ENCODE measurements at regions not wholly inside any gene's neighbourhood (a gene's known extent, or its start where the extent isn't known, plus 50 kb on each side); places are given as distances from the start of the nearest gene placed in this dataset.

DNA sequence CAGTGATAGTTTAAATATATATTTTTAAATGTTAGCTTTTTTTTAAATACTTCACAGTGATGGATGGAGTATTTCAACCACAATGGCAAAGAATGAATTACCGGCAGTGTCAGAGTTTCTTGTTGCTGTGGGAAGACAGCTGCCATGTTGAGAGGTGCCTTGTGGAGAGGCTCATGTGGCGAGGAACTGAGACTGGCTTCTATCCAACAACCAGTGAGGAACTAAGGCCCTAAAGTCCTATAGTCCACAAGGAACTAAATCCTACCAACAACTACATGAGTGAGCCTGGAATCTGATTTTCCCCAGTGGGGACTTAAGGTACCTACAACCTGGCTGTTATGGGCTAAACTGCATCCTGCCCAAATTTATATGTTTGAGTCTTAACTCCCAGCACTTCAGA is 220.2 kb upstream of the PLEKHG7 start:
- Histone ChIP-seq H3K36me3 (no peaks in the 10 kb centered on the region), H3K4me3 (no peak overlapping the region), H3K27me3 (no peaks in the 10 kb centered on the region), H3K9me3 (no peaks in the 10 kb centered on the region)
- DNase-seq, result no peak

DNA sequence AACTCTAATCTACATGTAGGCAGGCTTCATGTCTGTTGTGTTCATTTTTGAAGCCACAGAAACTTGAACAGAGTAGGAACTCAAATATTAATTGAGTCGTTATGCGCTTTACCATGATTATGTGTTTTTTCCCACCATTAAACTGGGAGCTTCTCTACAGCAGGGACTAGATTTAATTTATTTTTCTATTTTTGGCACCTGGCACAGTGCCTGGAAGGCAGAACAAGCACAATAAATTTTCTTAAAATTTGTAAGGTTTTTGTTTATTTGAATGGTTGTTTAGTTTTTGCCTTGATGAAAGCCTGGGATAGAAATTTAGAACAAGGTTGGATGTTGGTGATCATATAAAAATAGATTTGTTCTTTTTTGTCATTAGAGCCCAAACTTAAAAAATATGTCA is 221.7 kb upstream of the PLEKHG7 start:
- H3K9me3 ChIP-seq, result no peaks in the 10 kb centered on the region
- no peak for DNase-seq
- H3K27me3 ChIP-seq, result no peaks in the 10 kb centered on the region
- H3K36me3 ChIP-seq, result no peaks in the 10 kb centered on the region
- no peak overlapping the region for H3K4me3 ChIP-seq

GRCh38 chr12:92478692-92479091 is 224.1 kb upstream of the PLEKHG7 start:
- Histone ChIP-seq H3K9me3 (no peaks in the 10 kb centered on the region), H3K27me3 (no peaks in the 10 kb centered on the region), H3K4me3 (no peak overlapping the region), H3K36me3 (no peaks in the 10 kb centered on the region)
- no peak for DNase-seq

DNA sequence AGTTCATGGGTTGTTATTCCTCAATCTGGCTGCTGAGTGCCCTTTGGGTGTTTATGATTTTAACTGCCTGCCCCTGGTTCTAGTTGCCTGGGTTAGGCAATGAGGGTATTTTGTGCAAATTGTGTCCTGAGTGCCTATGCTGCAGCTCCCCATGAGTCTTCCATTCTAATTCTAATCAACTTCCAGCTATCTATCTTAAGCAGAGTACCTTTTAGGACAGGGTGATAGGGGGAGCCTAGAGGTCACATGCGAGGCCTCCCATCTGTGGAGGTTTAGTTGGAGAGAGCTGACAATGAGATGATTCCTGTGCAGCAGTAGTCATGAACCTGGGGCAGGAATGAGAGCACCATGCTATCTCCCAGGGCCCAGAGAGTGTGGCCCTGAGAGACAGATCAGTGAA is 225.9 kb upstream of the PLEKHG7 start:
- Histone ChIP-seq H3K4me3 (no peak overlapping the region), H3K27me3 (no peaks in the 10 kb centered on the region), H3K36me3 (no peaks in the 10 kb centered on the region), H3K9me3 (no peaks in the 10 kb centered on the region)
- no peak for DNase-seq

DNA sequence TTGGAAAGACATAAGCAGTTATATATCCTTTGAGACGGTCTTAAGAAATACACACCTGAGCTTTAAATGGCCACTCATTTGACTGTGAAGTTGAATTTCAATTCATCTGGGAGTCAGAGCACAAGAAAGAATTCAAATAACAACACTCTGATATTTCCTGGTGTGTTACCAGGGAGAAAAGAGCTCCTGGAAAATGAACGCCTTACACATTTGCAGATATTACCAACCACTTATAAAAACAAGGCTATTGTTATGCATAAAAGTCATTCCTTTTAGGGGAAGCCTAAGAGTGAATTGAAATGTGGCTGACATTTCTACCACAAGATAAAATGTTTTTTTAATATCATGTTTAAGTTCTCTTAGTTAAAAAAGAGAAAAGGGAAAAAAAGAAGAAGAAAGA is 229.2 kb upstream of the PLEKHG7 start:
- Histone ChIP-seq H3K27me3 (no peaks in the 10 kb centered on the region), H3K9me3 (no peaks in the 10 kb centered on the region), H3K4me3 (no peak overlapping the region), H3K36me3 (no peaks in the 10 kb centered on the region)
- no peak for DNase-seq

- Histone ChIP-seq H3K9me3 (no peaks in the 10 kb centered on the region), H3K36me3 (no peaks in the 10 kb centered on the region), H3K4me3 (no peak overlapping the region), H3K27me3 (no peaks in the 10 kb centered on the region)
- DNase-seq, result no peak
Measured at GRCh38 chr12:92472201-92472600, 230.6 kb upstream of the PLEKHG7 start.

GRCh38 chr12:92471551-92471950 is 231.2 kb upstream of the PLEKHG7 start:
- Histone ChIP-seq H3K4me3 (no peak overlapping the region), H3K9me3 (no peaks in the 10 kb centered on the region), H3K36me3 (no peaks in the 10 kb centered on the region), H3K27me3 (no peaks in the 10 kb centered on the region)
- no peak for DNase-seq

DNA sequence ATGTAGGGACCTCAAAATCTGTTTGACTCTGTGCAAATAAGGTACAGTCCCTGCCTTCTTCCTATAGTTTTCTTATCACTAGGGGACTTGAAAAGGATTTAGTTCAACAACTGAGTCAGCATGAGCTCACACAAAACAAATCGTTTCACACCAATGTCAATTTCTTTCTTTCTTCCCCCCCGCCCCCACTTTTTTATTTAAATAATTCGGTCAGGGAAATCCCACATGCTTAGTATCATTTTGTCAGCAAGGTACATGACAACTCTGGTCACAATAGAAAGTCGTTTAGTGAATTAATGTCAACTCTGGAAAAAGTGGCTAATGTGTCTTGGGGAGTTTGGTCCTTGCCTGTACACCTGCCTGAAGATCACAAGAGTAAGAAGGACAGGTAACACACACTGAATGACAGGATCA is 232.2 kb upstream of the PLEKHG7 start:
- Histone ChIP-seq H3K9me3 (no peaks in the 10 kb centered on the region), H3K36me3 (no peaks in the 10 kb centered on the region), H3K27me3 (no peaks in the 10 kb centered on the region), H3K4me3 (no peak overlapping the region)
- DNase-seq, result no peak

GRCh38 chr12:92469837-92470236 is 233.0 kb upstream of the PLEKHG7 start:
- no peaks in the 10 kb centered on the region for H3K27me3 ChIP-seq
- H3K36me3 ChIP-seq, result no peaks in the 10 kb centered on the region
- no peak overlapping the region for H3K4me3 ChIP-seq
- DNase-seq, result peak; percentile 81
- no peaks in the 10 kb centered on the region for H3K9me3 ChIP-seq

DNA sequence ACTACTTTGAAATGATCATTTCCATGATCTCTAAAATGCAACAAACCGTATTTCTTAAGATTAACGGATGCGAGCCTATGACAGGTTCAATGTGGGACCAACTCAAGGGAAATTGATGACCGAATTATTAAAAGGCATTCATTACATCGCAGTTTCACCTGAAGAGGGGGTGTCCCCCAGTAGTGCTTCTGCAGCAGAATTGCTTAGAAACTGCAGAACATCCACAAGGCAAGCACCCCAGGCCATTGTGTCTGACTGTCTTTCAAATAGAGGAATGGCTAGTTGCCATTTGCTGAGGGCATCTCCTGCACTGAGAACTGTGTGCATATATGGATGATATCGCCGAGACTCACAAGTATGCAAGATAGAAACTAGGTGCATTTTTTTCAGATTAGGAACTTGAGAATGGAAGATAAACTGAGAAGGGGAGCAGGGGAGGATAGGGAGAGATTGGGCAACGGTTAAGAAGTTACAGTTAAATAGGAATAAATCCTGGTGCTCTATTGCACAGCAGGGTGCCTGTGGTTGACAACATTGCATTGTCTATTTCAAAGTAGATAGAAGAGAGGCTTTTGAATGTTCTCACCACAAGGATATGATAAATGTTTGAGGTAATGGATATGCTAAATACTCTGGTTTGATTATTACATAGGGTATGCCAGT is 234.3 kb upstream of the PLEKHG7 start:
- H3K9me3 ChIP-seq, result no peaks in the 10 kb centered on the region
- no peak overlapping the region for H3K4me3 ChIP-seq
- H3K27me3 ChIP-seq, result no peaks in the 10 kb centered on the region
- peak; percentile 3 for DNase-seq
- no peaks in the 10 kb centered on the region for H3K36me3 ChIP-seq

DNA sequence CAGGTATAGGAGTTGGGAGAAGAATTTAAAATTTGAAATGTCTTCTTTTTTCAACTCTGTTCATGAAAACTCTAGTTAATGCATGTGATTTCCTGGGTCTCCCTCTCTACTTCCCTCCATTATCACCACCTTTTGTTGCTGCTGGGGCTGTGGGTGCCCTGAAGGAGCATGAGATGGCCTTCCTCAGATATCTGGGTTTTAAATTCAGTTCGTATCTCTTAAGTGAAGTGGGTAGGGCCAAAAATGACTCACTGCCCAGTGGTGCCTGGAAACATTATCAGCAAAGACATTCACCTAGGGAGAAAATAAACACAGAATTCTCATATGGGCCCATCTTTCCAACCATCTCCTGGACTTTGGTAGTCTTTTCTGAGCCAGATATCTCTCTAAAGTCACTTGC is 234.9 kb upstream of the PLEKHG7 start:
- no peak for DNase-seq
- Histone ChIP-seq H3K4me3 (no peak overlapping the region), H3K36me3 (no peaks in the 10 kb centered on the region), H3K9me3 (no peaks in the 10 kb centered on the region), H3K27me3 (no peaks in the 10 kb centered on the region)

DNA sequence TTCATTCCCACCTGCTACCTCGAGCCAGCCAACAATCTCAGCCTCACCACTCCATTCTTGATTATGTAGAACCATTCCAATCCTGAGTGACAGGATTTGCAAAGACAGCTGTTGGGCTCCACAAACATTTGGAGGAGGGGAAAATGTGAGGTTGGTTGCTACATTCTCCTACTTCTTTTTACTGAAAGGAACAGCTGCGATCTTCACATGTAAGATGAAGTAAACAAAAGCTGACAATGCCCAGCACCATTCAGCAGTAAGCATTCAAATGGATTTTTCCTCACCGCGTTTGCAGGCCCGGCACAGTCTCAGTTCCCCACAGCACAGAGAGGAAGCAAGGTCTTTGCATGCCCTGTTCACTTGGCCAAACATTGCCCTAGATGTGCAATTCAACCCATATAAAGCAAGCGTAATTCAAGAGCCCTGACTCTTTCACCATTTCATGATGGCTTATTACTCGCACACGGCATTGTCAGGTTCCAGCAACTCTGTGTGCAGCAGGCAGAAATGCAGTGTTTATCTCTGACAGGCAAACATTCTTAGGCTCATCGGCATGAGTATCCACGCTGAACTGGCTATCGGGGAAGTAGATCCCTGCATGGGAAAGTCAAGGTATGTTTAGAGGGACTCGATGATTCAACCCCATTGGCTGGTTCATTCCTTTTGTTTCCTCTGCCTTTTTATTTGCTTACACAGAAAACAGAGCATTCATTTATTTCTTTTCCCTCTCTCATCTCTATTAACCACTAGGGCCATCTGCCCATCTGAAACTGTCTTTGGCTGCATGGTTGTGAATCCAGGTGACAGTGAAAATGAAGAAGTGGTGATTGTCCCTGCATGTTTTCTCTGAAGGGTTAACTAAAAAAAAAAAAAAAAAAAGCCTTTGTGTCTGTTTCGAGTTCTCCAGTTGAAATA is 236.1 kb upstream of the PLEKHG7 start:
- Histone ChIP-seq H3K9me3 (no peaks in the 10 kb centered on the region), H3K36me3 (no peaks in the 10 kb centered on the region), H3K4me3 (no peak overlapping the region), H3K27me3 (no peaks in the 10 kb centered on the region)
- no peak for DNase-seq

DNA sequence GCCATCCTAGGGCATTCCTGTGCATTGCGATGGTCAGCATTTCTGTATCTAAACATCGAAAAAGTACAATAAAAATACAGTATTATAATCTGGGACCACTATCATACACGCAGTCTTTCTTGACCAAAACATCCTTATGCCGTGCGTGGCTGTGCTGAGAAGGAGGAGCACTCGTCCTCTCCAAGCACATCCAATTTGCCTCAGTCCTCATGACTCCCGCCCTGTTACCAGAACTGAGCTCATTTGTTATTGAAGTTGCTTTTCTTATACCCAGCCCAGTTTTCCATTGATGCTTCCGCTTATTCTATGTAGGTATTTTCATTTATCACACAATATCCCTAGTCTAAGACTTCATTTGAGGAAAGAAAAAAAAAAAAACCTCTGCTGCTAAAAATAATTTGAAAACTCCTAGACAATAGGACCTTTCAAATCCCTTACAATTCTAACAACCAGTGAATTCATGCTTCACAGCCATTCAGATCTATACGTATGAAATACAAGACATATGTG is 236.9 kb upstream of the PLEKHG7 start:
- no peak overlapping the region for H3K4me3 ChIP-seq
- H3K36me3 ChIP-seq, result no peaks in the 10 kb centered on the region
- no peaks in the 10 kb centered on the region for H3K27me3 ChIP-seq
- no peak for DNase-seq
- H3K9me3 ChIP-seq, result no peaks in the 10 kb centered on the region

DNA sequence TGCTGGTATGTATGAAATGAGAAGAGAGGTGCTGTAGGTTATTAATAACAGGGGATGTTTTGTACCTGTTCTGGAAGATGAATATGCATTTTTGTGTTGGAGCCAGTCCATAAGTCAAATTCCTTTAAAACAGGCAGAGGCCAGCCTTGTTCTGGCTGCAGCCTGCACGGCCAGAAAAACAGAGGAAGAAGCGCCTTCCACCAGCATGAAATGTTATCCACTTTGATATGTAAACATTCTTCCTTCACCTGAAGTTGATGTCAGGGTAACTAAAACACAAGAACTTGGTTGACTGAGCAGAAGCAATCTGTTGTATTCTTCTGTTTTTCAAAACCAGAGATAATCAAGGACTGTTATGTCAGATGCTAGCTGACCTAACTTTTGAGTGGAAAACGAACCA is 237.9 kb upstream of the PLEKHG7 start:
- no peak overlapping the region for H3K4me3 ChIP-seq
- no peak for DNase-seq

GRCh38 chr12:92463171-92463570 is 239.6 kb upstream of the PLEKHG7 start:
- H3K27me3 ChIP-seq, result no peaks in the 10 kb centered on the region
- no peaks in the 10 kb centered on the region for H3K36me3 ChIP-seq
- DNase-seq, result no peak
- H3K4me3 ChIP-seq, result no peak overlapping the region
- no peaks in the 10 kb centered on the region for H3K9me3 ChIP-seq

More for the DNA sequence above, 237.9 kb upstream of the PLEKHG7 start:
- no peaks in the 10 kb centered on the region for H3K36me3 ChIP-seq
- no peaks in the 10 kb centered on the region for H3K9me3 ChIP-seq
- no peaks in the 10 kb centered on the region for H3K27me3 ChIP-seq

GRCh38 chr12:92462527-92462926 is 240.3 kb upstream of the PLEKHG7 start:
- no peaks in the 10 kb centered on the region for H3K9me3 ChIP-seq
- H3K36me3 ChIP-seq, result no peaks in the 10 kb centered on the region
- no peaks in the 10 kb centered on the region for H3K27me3 ChIP-seq
- no peak overlapping the region for H3K4me3 ChIP-seq
- DNase-seq, result no peak

- no peak for DNase-seq
- Histone ChIP-seq H3K27me3 (no peaks in the 10 kb centered on the region), H3K36me3 (no peaks in the 10 kb centered on the region), H3K4me3 (no peak overlapping the region), H3K9me3 (no peaks in the 10 kb centered on the region)
Measured at GRCh38 chr12:92462049-92462448, 240.7 kb upstream of the PLEKHG7 start.

DNA sequence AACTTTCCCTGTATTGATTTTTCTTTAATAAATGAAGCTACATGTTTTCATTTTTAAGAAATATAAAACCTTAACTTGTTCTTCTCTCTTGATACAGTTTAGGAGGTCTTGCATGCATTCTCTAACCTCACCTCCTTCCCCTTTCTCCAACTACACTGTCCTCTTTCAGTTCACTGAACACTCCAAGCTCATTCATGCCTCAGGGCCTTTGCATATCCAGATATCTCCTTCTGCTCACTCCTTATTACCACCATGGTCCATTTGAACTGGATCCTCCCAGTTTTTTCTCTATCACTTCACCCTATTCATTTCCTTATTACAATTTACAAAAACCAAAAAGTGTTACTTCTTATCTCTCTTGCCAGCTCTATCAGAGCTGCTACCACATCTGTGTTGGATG is 242.9 kb upstream of the PLEKHG7 start:
- Histone ChIP-seq H3K9me3 (no peaks in the 10 kb centered on the region), H3K4me3 (no peak overlapping the region), H3K36me3 (no peaks in the 10 kb centered on the region), H3K27me3 (no peaks in the 10 kb centered on the region)
- DNase-seq, result no peak

All from MG63 (cell line).